Renal pelvis (tissue), 1 donor: ENCODE measurements at regions not wholly inside any gene's neighbourhood (a gene's known extent, or its start where the extent isn't known, plus 50 kb on each side); places are given as distances from the start of the nearest gene placed in this dataset.

Experiments used
- DNase-seq: peaks from one replicate; pipeline ENCODE4 v3.0.0-alpha.2; 2013

- DNase-seq, result no peak
Observed at GRCh38 chr4:153076861-153077260, 127.4 kb upstream of the TRIM2 start.

- no peak for DNase-seq
Observed at GRCh38 chr4:153079857-153080391, 124.3 kb upstream of the TRIM2 start.

- no peak for DNase-seq
Observed at GRCh38 chr4:153081006-153081580, 123.2 kb upstream of the TRIM2 start.

- no peak for DNase-seq
Observed at GRCh38 chr4:153081693-153082092, 122.5 kb upstream of the TRIM2 start.

GRCh38 chr4:153082322-153083301, 121.6 kb upstream of the TRIM2 start:
- DNase-seq, result no peak

GRCh38 chr4:153083447-153083947, 120.7 kb upstream of the TRIM2 start:
- DNase-seq, result peak; percentile 85

- DNase-seq, result peak; percentile 38
Observed at GRCh38 chr4:153084224-153084979, 119.8 kb upstream of the TRIM2 start.

GRCh38 chr4:153084980-153085630, 119.1 kb upstream of the TRIM2 start:
- peak; percentile 51 for DNase-seq

- no peak for DNase-seq
Observed at GRCh38 chr4:153087671-153088194, 116.5 kb upstream of the TRIM2 start.

GRCh38 chr4:153089742-153090141, 114.5 kb upstream of the TRIM2 start:
- no peak for DNase-seq

GRCh38 chr4:153090181-153090580, 114.1 kb upstream of the TRIM2 start:
- no peak for DNase-seq

- DNase-seq, result no peak
Observed at GRCh38 chr4:153090670-153091385, 113.4 kb upstream of the TRIM2 start.

GRCh38 chr4:153093396-153093795, 110.8 kb upstream of the TRIM2 start:
- DNase-seq, result no peak

GRCh38 chr4:153093802-153094201, 110.4 kb upstream of the TRIM2 start:
- no peak for DNase-seq

- no peak for DNase-seq
Observed at GRCh38 chr4:153094435-153094834, 109.8 kb upstream of the TRIM2 start.

- DNase-seq, result no peak
Observed at GRCh38 chr4:153095448-153096204, 108.6 kb upstream of the TRIM2 start.

GRCh38 chr4:153096344-153096743, 107.9 kb upstream of the TRIM2 start:
- DNase-seq, result no peak

- DNase-seq, result no peak
Observed at GRCh38 chr4:153098427-153098826, 105.8 kb upstream of the TRIM2 start.

GRCh38 chr4:153099391-153100140, 104.7 kb upstream of the TRIM2 start:
- DNase-seq, result no peak
